ENCODE measurements at regions not wholly inside any gene's neighbourhood (a gene's known extent, or its start where the extent isn't known, plus 50 kb on each side); places are given as distances from the start of the nearest gene placed in this dataset.
A peak's percentile ranks its signal among the peaks of the same experiment; 100 is the strongest.

DNA sequence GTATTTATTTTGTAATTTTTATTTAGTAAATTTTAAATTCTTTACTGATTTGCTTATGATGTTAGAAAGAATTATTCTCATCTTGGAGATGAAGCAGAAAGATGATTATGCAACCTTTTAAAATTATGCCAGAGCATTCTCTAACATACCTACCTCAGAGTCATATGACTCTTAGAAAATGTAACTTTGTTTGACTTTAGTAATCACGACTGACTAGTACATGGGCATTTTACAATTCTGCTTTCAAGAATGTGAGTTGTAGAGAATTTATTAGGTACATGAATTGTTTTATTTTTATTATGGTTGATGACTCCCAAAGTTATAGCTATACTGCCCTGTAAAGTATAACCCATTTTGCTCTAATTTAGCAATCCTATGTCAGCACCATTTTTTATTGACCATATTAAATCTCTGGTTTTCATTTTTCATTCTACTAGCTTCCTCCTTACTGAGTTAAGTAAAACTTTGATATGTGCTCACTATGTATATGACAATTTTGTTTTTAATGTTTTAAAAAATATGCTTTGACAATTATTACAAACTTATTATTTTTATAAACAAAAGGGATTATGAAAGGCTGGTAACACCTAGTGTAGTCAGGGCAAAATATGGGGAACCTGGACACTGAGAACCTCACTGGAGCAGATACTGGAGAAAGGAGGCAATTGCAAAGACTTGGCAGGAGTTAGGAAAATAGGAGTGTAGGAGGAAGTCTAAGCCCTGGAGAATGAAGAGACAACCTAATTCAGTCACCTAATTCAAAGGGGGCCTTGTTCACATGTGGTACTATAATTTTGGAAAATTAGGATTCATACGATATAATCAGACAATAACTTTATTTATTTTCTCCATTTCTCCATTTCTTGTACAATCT lies 249.7 kb upstream of the DAB2 start:
- TF ChIP-seq CTCF (IDR thresholded peaks at IDR 0.05; ENCODE audit: control extremely low read depth, extremely low read depth) = no peak
- Histone ChIP-seq H3K9me3 (ENCODE audit: control insufficient read depth in 4 of 4, insufficient read depth in 3 of 4, low read length in 3 of 4) (no peaks in the 10 kb centered on the region), H3K36me3 (ENCODE audit: control insufficient read depth in 4 of 4, insufficient read depth in 4 of 4, low read length in 4 of 4) (no peaks in the 10 kb centered on the region), H3K9ac (ENCODE audit: insufficient read depth in 1 of 2, low read length in 2 of 2) (no peak overlapping the region), H3K27ac (ENCODE audit: low read depth in 1 of 2, low read length in 1 of 2) (no peak overlapping the region), H3K4me1 (ENCODE audit: control insufficient read depth in 5 of 5, insufficient read depth in 5 of 5, low read length in 5 of 5) (no peaks in the 10 kb centered on the region), H3K4me3 (no peak overlapping the region), H3K27me3 (ENCODE audit: control insufficient read depth in 3 of 3, insufficient read depth in 3 of 3, low read length in 2 of 3) (no peaks in the 10 kb centered on the region)
- ATAC-seq (ENCODE audit: insufficient read depth, low FRiP score) = no peak
- 80 to 89% methylated on average over 2 of the region's 2 CpGs for WGBS, 2 donors
- no peak for DNase-seq

- H3K36me3 ChIP-seq (ENCODE audit: control insufficient read depth in 4 of 4, insufficient read depth in 4 of 4, low read length in 4 of 4) = no peaks in the 10 kb centered on the region
- H3K27me3 ChIP-seq (ENCODE audit: control insufficient read depth in 3 of 3, insufficient read depth in 3 of 3, low read length in 2 of 3) = no peaks in the 10 kb centered on the region
- 55 to 66% methylated on average over 1 of the region's 1 CpG for WGBS, 2 donors
- no peaks in the 10 kb centered on the region for H3K4me1 ChIP-seq (ENCODE audit: control insufficient read depth in 5 of 5, insufficient read depth in 5 of 5, low read length in 5 of 5)
- TF ChIP-seq CTCF (IDR thresholded peaks at IDR 0.05; ENCODE audit: control extremely low read depth, extremely low read depth) = no peak
- peak in 1 of 3 donors; percentile 8 for DNase-seq
- no peak overlapping the region for H3K4me3 ChIP-seq
- ATAC-seq (ENCODE audit: insufficient read depth, low FRiP score) = no peak
- no peaks in the 10 kb centered on the region for H3K9me3 ChIP-seq (ENCODE audit: control insufficient read depth in 4 of 4, insufficient read depth in 3 of 4, low read length in 3 of 4)
- H3K27ac ChIP-seq (ENCODE audit: low read depth in 1 of 2, low read length in 1 of 2) = no peak overlapping the region
- no peak overlapping the region for H3K9ac ChIP-seq (ENCODE audit: insufficient read depth in 1 of 2, low read length in 2 of 2)
Measured at GRCh38 chr5:39671561-39671961, 246.8 kb upstream of the DAB2 start.

DNA sequence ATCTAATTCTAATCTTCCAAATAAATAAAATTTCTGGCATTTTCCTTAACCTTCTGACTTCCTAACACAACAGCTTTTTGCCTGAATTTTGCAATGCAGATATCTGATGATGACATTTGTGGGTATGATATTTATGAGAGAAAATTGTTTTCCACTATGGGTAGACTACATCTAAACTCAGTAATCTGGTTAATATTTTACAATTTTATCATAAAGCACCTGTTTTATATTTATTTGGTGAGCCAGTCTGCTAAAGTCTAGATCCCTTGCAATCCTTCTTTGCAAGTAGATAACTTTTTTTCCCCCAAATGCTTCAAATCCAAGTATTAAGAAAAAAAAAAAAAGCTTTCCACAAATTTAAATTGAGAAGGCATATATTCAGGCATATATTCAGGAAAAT lies 246.2 kb upstream of the DAB2 start:
- ATAC-seq (ENCODE audit: insufficient read depth, low FRiP score) = no peak
- no peaks in the 10 kb centered on the region for H3K27me3 ChIP-seq (ENCODE audit: control insufficient read depth in 3 of 3, insufficient read depth in 3 of 3, low read length in 2 of 3)
- no peak for TF ChIP-seq CTCF (IDR thresholded peaks at IDR 0.05; ENCODE audit: control extremely low read depth, extremely low read depth)

More for the DNA sequence above, 246.2 kb upstream of the DAB2 start:
- Histone ChIP-seq H3K4me3 (no peak overlapping the region), H3K27ac (ENCODE audit: low read depth in 1 of 2, low read length in 1 of 2) (no peak overlapping the region), H3K36me3 (ENCODE audit: control insufficient read depth in 4 of 4, insufficient read depth in 4 of 4, low read length in 4 of 4) (no peaks in the 10 kb centered on the region), H3K4me1 (ENCODE audit: control insufficient read depth in 5 of 5, insufficient read depth in 5 of 5, low read length in 5 of 5) (no peaks in the 10 kb centered on the region), H3K9ac (ENCODE audit: insufficient read depth in 1 of 2, low read length in 2 of 2) (no peak overlapping the region), H3K9me3 (ENCODE audit: control insufficient read depth in 4 of 4, insufficient read depth in 3 of 4, low read length in 3 of 4) (no peaks in the 10 kb centered on the region)
- DNase-seq = no peak
